Mesendoderm (in vitro differentiated cells): ENCODE measurements at regions not wholly inside any gene's neighbourhood (a gene's known extent, or its start where the extent isn't known, plus 50 kb on each side); places are given as distances from the start of the nearest gene placed in this dataset.
"Not testable (repeated sequence)": the region's sequence is repeated elsewhere in the genome, so short reads cannot be mapped to it uniquely, and the experiment has no call there.

ENCODE experiments used
- DNase-seq: peaks from one replicate; pipeline ENCODE4 v3.0.0; 2013
- H2AK5ac ChIP-seq: 2 replicates; pipeline ENCODE4 v1.6.1; 2013; ENCODE audit warnings: low read length, inconsistent platforms
- H2BK120ac ChIP-seq: 2 replicates; pipeline ENCODE4 v1.6.1; 2013; ENCODE audit warnings: low read depth, mild to moderate bottlenecking, low read length, moderate library complexity, mixed read lengths
- H2BK15ac ChIP-seq: replicated peaks from 2 replicates; pipeline ENCODE4 v1.6.1; 2013; ENCODE audit warnings: low read depth, mild to moderate bottlenecking, moderate library complexity
- H2BK5ac ChIP-seq: 2 replicates; pipeline ENCODE4 v1.6.1; 2013; ENCODE audit warnings: low read length, inconsistent platforms
- H3K18ac ChIP-seq: 2 replicates; pipeline ENCODE4 v1.6.1; 2013; ENCODE audit warnings: mild to moderate bottlenecking, low read length, mixed read lengths
- H3K23ac ChIP-seq: one replicate; pipeline ENCODE4 v1.6.1; 2013; ENCODE audit warnings: low read length
- H3K27ac ChIP-seq: 2 replicates; pipeline ENCODE4 v1.5.1; 2013; ENCODE audit warnings: low read depth, mild to moderate bottlenecking, inconsistent platforms, low read length, moderate library complexity
- H3K27me3 ChIP-seq: 2 replicates; pipeline ENCODE4 v1.6.1; 2013; ENCODE audit warnings: low read length, control low read depth, mild to moderate bottlenecking, inconsistent platforms; ENCODE audit not compliant: insufficient read depth, poor library complexity
- H3K36me3 ChIP-seq: 2 replicates; pipeline ENCODE4 v1.6.1; 2013; ENCODE audit warnings: low read length, inconsistent platforms; ENCODE audit not compliant: control insufficient read depth, insufficient read depth
- H3K4ac ChIP-seq: one replicate; pipeline ENCODE4 v1.6.1; 2013; ENCODE audit warnings: low read depth, mild to moderate bottlenecking, low read length, moderate library complexity
- H3K4me1 ChIP-seq: 2 replicates; pipeline ENCODE4 v1.6.1; 2013; ENCODE audit warnings: low read depth, low read length, inconsistent platforms; ENCODE audit not compliant: control insufficient read depth
- H3K4me2 ChIP-seq: 2 replicates; pipeline ENCODE4 v1.6.1; 2013; ENCODE audit warnings: low read length
- H3K4me3 ChIP-seq: 2 replicates; pipeline ENCODE4 v1.5.1; 2013; ENCODE audit warnings: mild to moderate bottlenecking, low read length
- H3K56ac ChIP-seq: one replicate; pipeline ENCODE4 v1.6.1; 2013; ENCODE audit warnings: low read length
- H3K79me1 ChIP-seq: 2 replicates; pipeline ENCODE4 v1.6.1; 2013; ENCODE audit warnings: low read length, inconsistent platforms
- H3K79me2 ChIP-seq: 2 replicates; pipeline ENCODE4 v1.6.1; 2013; ENCODE audit warnings: mild to moderate bottlenecking, low read length; ENCODE audit not compliant: control insufficient read depth, insufficient read depth
- H3K9ac ChIP-seq: 2 replicates; pipeline ENCODE4 v1.6.1; 2013; ENCODE audit warnings: low read length, inconsistent platforms
- H4K5ac ChIP-seq: one replicate; pipeline ENCODE4 v1.6.1; 2013; ENCODE audit warnings: low read length
- H4K8ac ChIP-seq: one replicate; pipeline ENCODE4 v1.6.1; 2013; ENCODE audit warnings: low read depth, mild to moderate bottlenecking, control low read depth, low read length, moderate library complexity
- WGBS: extraction: QIAGEN DNeasy Blood & Tissue Kit; methylation state at CpG from one replicate; pipeline ENCODE4 v1.1.7; 2013; ENCODE audit warnings: low lambda C conversion rate, missing lambda C conversion rate; ENCODE audit not compliant: insufficient coverage; ENCODE audit errors: extremely low coverage; 5-methylcytosine and 5-hydroxymethylcytosine counted together

GRCh38 chr6:12363277-12363650, 73.1 kb downstream of the EDN1 start:
- not testable (repeated sequence) for H3K18ac ChIP-seq, H3K9ac ChIP-seq, H2BK5ac ChIP-seq, H3K27me3 ChIP-seq, DNase-seq, H4K8ac ChIP-seq, H3K4me3 ChIP-seq, H4K5ac ChIP-seq, H3K79me2 ChIP-seq, H3K4me2 ChIP-seq, H3K4me1 ChIP-seq, H3K23ac ChIP-seq, H2AK5ac ChIP-seq, H3K36me3 ChIP-seq, H3K27ac ChIP-seq, H3K79me1 ChIP-seq, H3K56ac ChIP-seq, H2BK120ac ChIP-seq, H3K4ac ChIP-seq, H2BK15ac ChIP-seq
- WGBS: no CpG with 5 or more reads among the region's 6 CpGs

DNA sequence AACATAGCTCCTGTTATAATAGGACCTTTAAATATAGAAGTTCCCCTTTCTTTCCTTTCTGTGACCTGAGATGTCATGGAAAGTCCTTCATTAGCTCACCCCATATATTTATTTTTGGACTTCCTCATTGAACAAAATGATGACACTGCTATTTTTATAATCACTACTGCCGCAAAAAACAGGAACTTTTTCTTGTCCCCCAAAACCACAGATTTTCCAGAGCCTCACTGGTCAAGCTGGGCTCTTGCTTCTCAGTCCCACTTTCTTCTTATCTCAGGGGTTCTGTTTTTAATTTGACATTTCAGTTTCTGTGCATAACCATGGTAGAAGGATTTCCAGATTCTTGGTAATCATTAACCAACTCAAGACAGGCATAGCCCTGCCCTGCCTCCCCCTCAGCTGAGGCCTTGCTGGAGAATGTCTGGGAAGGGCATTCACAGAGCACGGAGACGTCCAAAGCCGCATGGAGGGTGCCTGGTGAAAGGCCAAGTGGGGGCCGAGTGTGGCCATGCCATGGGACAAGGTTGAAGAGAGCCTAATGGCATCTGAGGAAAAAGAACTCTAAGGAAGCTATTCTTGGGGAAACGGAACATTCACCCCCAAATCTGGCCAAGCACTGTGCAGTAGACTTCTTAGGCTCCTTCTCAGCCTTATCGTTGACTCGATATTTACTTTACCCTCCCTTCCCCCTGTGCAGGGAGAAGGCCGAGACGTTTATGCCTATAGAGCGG, 73.7 kb downstream of the EDN1 start:
- Histone ChIP-seq H2BK5ac (no peak overlapping the region), H3K18ac (no peak overlapping the region), H2AK5ac (no peak overlapping the region), H3K79me2 (no peaks in the 10 kb centered on the region), H2BK120ac (no peak overlapping the region), H3K36me3 (no peaks in the 10 kb centered on the region), H3K23ac (no peak overlapping the region), H3K9ac (no peak overlapping the region), H3K4me1 (no peaks in the 10 kb centered on the region), H3K27ac (no peak overlapping the region), H4K8ac (no peak overlapping the region), H3K27me3 (no peaks in the 10 kb centered on the region), H3K4me3 (no peak overlapping the region), H3K79me1 (no peaks in the 10 kb centered on the region), H3K4ac (no peak overlapping the region), H4K5ac (no peak overlapping the region), H2BK15ac (no peak overlapping the region), H3K4me2 (no peak overlapping the region), H3K56ac (no peak overlapping the region)
- WGBS: no CpG with 5 or more reads among the region's 11 CpGs
- no peak for DNase-seq

- no peaks in the 10 kb centered on the region for H3K79me2 ChIP-seq
- H2BK120ac ChIP-seq: no peak overlapping the region
- no peaks in the 10 kb centered on the region for H3K79me1 ChIP-seq
- H4K8ac ChIP-seq: no peak overlapping the region
- no peak overlapping the region for H3K4me3 ChIP-seq
- H4K5ac ChIP-seq: no peak overlapping the region
- H3K27me3 ChIP-seq: no peaks in the 10 kb centered on the region
- H3K9ac ChIP-seq: no peak overlapping the region
- H3K4me1 ChIP-seq: no peaks in the 10 kb centered on the region
- H2BK5ac ChIP-seq: no peak overlapping the region
- H3K18ac ChIP-seq: no peak overlapping the region
- H3K4me2 ChIP-seq: no peak overlapping the region
- H2AK5ac ChIP-seq: no peak overlapping the region
- no peak overlapping the region for H3K56ac ChIP-seq
- WGBS: no CpG with 5 or more reads among the region's 1 CpG
- H3K23ac ChIP-seq: no peak overlapping the region
- H3K36me3 ChIP-seq: no peaks in the 10 kb centered on the region
- no peak overlapping the region for H3K27ac ChIP-seq
- no peak overlapping the region for H2BK15ac ChIP-seq
- no peak for DNase-seq
- no peak overlapping the region for H3K4ac ChIP-seq
Measured at GRCh38 chr6:12364621-12365020, 74.5 kb downstream of the EDN1 start.

DNA sequence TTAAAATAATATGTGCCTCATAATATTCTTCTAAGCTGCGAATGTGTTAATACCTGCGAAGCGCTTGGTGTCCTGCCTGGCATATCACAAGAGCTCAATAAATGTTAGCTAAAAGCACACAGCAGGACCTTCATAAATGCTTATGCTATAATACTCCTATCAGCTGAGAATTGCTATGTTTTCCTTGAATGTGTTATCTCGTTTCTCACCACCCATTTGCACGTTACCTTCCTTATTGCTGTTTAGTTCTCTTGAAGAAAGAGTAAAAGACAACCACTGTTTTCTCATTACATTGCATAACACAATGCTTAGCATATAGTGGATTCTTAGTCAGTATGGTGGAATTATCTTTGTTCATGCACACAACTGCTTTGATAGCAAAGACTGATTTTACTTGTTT, 76.6 kb downstream of the EDN1 start:
- H4K5ac ChIP-seq: no peak overlapping the region
- H3K4ac ChIP-seq: no peak overlapping the region
- H4K8ac ChIP-seq: no peak overlapping the region
- H3K27ac ChIP-seq: no peak overlapping the region
- H2BK120ac ChIP-seq: no peak overlapping the region
- H3K9ac ChIP-seq: no peak overlapping the region
- no peak overlapping the region for H3K4me2 ChIP-seq
- H3K27me3 ChIP-seq: no peaks in the 10 kb centered on the region
- H3K4me1 ChIP-seq: peaks cover 2% of the 10 kb centered on the region
- DNase-seq: no peak
- H2AK5ac ChIP-seq: no peak overlapping the region
- no peak overlapping the region for H2BK5ac ChIP-seq
- H3K36me3 ChIP-seq: no peaks in the 10 kb centered on the region
- H3K56ac ChIP-seq: no peak overlapping the region
- H3K4me3 ChIP-seq: no peak overlapping the region
- no peaks in the 10 kb centered on the region for H3K79me1 ChIP-seq
- no CpG with 5 or more reads among the region's 5 CpGs for WGBS
- H2BK15ac ChIP-seq: no peak overlapping the region
- H3K23ac ChIP-seq: no peak overlapping the region
- no peak overlapping the region for H3K18ac ChIP-seq
- H3K79me2 ChIP-seq: no peaks in the 10 kb centered on the region

GRCh38 chr6:12367412-12367811, 77.3 kb downstream of the EDN1 start:
- no peak overlapping the region for H3K27ac ChIP-seq
- H3K56ac ChIP-seq: no peak overlapping the region
- H2BK5ac ChIP-seq: no peak overlapping the region
- H2AK5ac ChIP-seq: no peak overlapping the region
- H3K79me1 ChIP-seq: no peaks in the 10 kb centered on the region
- peaks cover 2% of the 10 kb centered on the region for H3K4me1 ChIP-seq
- no CpG with 5 or more reads among the region's 1 CpG for WGBS
- H3K36me3 ChIP-seq: no peaks in the 10 kb centered on the region
- H2BK120ac ChIP-seq: no peak overlapping the region
- no peak overlapping the region for H2BK15ac ChIP-seq
- H3K79me2 ChIP-seq: no peaks in the 10 kb centered on the region
- H3K27me3 ChIP-seq: no peaks in the 10 kb centered on the region
- no peak overlapping the region for H3K4me2 ChIP-seq
- H4K5ac ChIP-seq: no peak overlapping the region
- DNase-seq: no peak
- no peak overlapping the region for H3K4me3 ChIP-seq
- H3K23ac ChIP-seq: no peak overlapping the region
- no peak overlapping the region for H3K9ac ChIP-seq
- H3K4ac ChIP-seq: no peak overlapping the region
- H4K8ac ChIP-seq: no peak overlapping the region
- no peak overlapping the region for H3K18ac ChIP-seq

- H3K18ac ChIP-seq: no peak overlapping the region
- no peak overlapping the region for H4K5ac ChIP-seq
- H2BK5ac ChIP-seq: no peak overlapping the region
- no peak overlapping the region for H3K4ac ChIP-seq
- H3K36me3 ChIP-seq: no peaks in the 10 kb centered on the region
- no peak overlapping the region for H2AK5ac ChIP-seq
- no peak overlapping the region for H3K23ac ChIP-seq
- DNase-seq: no peak
- H3K56ac ChIP-seq: no peak overlapping the region
- no peak overlapping the region for H3K4me2 ChIP-seq
- no CpG with 5 or more reads among the region's 1 CpG for WGBS
- H4K8ac ChIP-seq: no peak overlapping the region
- H3K79me1 ChIP-seq: no peaks in the 10 kb centered on the region
- no peaks in the 10 kb centered on the region for H3K79me2 ChIP-seq
- no peak overlapping the region for H3K9ac ChIP-seq
- H2BK15ac ChIP-seq: no peak overlapping the region
- no peaks in the 10 kb centered on the region for H3K27me3 ChIP-seq
- no peak overlapping the region for H3K27ac ChIP-seq
- no peak overlapping the region for H3K4me3 ChIP-seq
- H3K4me1 ChIP-seq: peaks cover 2% of the 10 kb centered on the region
- H2BK120ac ChIP-seq: no peak overlapping the region
Measured at GRCh38 chr6:12369355-12369754, 79.2 kb downstream of the EDN1 start.
